Retina (tissue), 1 donor: ENCODE measurements at regions not wholly inside any gene's neighbourhood (a gene's known extent, or its start where the extent isn't known, plus 50 kb on each side); places are given as distances from the start of the nearest gene placed in this dataset.

Experiments
- DNase-seq: peaks from one replicate; pipeline ENCODE4 v3.0.0-alpha.2; 2016

DNA sequence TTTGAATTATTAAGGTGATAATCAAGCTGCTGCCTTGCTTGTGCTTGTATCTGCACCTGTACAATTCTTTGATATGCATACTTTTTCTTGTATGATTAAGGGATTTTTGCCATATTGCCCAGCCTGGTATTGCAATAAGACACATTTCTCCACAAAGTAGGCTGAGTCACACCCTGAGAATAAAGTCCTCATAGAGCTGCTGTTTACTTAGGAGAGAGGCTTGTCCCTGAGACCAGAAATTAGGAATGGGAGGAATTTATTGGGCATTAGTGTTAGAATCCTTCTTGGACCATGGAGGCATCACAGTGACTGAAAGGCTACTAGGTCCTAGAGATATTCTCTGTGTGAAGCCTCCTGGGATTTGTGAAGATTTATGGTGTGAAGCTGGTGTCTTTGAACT, 506.8 kb upstream of the FBXO33 start:
- DNase-seq = no peak

DNA sequence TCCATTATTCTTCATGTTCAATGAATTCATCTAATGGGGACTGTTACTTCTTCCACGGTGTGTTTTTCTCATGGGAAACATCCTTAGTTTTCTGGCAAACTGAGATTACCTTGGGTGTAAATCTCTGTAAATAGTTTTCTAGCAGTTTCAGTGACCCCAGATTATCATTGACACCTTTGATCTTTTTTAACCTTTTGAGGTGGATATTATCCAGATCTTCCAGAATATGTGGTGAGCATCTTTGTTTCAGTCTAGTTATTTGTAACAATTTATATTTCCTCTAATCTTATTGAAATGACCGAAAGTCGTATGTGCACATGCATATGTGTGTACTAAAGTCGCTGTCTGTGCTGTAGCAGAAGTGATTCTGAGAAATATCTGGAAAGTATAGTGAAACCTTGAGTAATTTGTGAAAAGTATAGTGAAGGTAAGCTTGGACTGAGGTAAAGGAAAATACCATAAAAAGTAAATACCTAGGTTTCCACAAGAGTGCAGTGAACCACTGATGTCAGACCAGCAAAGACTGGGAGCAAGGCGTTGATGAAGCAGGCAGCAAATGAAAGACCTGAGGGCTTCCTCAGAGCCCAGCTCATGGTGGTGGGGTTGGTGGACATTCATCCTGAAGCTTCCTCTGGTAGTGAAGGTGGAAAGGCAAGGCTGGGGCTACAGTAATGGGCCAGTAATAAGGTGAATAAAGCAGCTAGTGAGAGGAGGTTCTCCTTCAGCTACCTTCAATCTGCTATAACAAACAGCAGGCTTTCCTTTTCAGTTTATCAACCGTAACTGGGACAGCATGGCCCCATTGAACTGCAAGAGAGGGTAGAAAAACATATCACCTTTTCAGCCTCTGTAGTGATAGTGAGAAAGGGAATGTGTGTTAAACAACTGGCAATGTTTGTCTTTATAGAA, 480.2 kb upstream of the FBXO33 start:
- DNase-seq = no peak

DNA sequence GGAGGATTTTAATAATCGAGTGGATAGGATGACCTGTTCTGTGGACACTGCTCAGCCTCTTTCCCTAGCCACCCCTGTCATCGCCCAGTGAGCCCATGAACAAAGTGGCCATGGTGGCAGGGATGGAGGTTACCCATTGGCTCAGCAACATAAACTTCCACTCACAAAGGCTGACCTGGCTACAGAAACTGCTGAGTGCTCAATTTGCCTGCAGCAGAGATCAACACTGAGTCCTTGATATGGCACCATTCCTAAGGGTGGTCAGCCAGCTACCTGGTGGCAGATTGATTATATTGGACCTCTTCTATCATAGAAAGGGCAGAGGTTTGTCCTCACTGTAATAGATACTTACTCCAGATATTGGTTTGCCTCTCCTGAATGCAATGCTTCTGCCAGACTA, 465.4 kb upstream of the FBXO33 start:
- no peak for DNase-seq

DNA sequence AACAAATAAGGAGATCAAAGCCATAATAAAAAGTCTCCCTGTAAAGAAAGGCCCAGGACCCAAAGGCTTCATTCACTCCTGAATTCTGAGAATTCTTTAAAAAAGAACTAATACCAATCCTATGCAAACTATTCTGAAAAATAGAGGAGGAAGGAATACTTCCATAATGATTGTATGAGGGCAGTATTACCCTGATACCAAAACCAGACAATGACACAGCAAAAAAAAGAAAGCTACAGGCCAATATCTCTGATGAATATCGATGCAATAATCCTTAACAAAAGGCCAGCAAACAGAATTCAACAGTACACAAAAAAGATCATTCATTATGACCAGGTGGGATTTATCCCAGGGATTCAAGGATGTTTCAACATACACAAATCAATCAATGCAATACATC, 457.8 kb upstream of the FBXO33 start:
- DNase-seq = no peak

DNA sequence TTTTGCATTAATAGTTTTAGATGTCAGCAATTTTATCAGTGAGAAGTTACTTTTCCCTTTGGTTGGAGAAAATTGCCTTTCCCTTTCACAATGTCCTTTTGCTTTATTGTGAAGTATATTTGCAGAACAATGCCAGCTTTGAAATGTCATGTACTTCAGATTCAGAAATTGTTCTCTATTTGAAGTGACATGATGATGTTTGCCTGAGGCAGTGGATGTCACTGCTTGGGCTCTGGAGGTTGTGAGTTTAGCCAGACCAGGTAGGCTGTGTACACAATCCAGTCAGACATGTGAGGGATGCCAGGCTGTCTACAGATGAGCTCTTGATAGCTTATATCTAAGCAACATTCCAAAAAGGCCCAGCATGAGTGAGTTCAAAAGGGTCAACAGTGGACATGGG, 451.9 kb upstream of the FBXO33 start:
- no peak for DNase-seq

DNA sequence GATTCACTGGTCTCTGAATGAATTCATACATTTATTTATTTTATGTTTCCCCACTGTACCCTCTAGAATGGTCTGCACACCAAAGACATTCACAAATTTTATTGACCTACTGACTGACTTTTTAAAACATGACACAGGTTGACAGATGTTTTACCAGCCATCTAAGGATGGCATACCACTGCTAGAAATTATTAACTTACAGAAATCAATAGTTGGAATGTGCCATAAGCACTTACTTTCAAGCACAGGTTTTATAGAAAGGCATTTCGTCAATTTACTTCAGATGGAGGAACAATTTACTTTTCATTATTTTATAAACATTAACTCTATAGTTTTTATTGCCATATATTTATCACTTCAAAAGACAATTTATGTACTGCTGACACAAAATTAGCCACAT, 448.7 kb upstream of the FBXO33 start:
- DNase-seq = no peak

DNA sequence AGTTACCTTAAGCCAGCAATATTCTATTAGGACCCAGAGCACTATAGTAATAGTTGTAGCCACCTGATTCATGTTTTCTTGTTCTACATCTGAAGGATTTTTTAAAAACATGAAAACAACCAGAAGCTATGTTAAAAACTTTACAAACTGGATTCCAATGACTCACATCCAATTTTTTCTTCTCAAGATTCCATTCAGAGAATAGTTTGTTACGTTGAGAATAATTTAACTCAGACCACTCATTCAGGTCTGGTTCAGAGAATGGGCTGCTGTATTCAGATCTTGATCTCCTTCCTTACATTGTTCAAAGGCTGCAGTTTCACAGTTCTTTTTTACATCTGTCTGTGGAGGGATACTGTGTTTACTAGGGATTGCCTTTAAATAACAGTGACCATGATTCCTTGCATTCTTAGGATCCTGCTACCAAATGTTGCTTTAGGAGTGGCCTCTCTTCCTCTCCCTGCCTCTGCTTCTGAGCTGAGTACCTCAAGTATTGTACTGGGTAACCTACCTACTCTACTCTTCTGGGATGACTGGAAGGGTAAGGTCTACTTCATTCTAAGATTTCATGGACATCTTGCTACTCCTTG, 448.0 kb upstream of the FBXO33 start:
- no peak for DNase-seq

DNA sequence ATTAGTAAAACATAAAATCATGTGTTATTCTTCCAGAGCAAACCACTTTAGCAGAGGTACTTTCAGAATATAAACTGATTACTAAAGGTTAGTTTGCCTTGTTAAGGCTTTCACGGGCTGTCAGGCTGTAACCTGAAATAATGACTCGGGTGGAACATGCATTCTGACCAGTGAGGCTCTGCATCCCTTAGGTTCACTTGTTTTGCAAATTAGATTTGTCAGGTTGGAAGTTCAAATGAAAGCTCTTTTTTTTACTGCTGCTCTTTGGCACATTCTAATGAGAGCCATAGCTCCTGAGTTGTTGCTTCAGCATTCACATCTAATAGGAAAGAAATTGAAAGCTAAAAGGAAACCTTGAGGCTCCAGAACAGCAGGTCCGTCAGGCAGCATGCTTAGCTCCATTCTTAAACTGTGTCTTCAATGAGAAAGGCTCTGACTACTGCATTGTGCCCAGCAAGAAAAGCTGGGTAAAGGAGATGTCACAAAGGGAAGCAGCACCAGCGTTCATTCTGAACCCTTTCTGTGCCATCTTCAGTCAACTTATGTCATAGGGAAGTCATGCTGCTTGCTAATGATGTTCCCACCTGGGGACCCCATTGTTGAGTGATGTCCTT, 445.5 kb upstream of the FBXO33 start:
- DNase-seq = no peak

DNA sequence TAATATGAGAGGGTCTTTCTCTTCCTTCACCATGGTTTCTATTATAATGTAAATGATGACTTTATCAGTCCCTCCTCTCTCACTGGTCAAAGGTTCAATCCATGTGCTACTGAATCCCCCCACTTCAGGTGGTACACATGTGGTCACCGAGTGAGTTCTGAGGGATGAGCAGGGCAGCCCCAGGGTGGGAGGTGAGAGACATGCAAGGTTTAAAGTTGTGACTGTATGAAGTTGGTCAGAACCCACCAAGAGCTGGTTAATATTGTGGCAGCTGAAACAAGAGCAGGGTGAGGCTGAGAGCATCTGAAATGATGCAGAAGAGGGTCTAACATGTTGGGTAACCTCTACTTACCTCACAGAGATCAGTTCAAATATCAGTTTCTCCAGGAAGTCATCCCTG, 444.7 kb upstream of the FBXO33 start:
- no peak for DNase-seq

DNA sequence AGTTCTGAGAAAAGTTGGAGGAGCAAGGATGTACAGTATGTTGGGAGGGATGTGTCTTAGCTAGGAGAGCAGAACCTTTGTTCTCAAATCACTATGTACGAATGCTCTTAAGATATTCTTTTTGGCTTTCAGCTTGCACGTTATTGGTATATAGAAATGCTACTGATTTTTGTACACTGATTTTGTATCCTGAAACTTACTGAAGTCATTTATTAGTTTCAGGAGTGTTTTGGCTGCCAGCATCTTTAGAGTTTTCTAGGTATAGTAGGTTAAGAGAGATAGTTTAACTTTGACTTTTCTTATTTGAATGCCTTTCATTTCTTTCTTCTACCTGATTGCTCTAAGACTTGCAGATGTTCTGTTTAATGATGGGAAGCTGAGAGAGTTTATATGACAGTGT, 442.8 kb upstream of the FBXO33 start:
- DNase-seq = no peak

DNA sequence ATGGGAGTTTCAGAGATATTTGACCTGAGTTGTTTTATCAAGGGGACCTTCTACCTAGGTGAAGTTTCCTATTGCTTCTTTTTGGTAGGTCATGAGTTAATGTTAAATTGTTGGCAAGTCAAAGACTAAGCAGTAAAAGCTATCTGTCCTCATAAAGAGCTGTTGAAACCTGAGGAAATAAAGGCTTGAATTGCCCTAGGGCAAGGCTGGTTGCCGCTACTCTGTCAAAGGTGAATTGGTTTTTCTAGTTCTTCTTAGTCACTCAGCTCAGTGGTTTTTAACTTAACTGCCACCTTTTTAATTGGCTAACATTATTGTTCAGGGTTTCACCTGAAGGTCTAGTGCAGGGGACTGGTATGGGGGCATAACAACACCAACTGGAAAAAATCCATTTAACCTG, 441.6 kb upstream of the FBXO33 start:
- no peak for DNase-seq

DNA sequence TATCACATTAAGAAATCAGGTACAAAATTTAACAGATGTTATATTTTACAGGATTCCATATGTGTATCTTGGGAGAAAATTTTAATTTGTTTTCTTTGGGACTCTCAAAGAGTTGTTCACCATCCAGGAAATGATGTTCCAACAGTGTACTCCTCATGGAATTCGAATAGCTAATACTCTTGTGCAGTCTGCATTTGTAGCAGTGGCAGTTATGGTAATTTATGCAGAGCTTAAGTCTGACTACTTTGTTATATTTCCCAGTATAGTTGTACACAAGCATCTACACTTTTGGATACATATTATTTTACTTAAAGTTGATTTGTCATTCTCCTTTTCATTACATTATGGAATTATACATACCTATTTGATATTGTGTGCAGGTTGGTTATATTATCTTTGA, 436.7 kb upstream of the FBXO33 start:
- no peak for DNase-seq

DNA sequence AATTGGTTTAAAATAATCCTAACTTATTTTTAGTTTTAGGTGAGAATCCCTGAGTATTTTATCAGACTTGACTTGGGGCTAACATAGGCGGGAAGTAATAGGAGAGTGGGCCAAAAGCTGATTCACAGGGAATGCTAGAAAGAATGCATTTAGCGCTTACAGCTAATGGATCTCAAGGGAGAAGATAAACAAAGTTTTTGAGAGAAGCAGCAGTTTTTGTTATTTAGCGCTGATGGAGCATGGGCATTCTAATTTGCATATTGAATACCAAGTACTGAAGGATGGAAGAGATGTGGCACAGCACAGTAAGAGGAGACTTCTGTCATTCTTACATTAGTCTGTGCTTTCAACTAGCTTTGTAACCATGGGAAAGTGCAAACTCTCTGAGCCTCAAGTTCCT, 436.0 kb upstream of the FBXO33 start:
- no peak for DNase-seq

DNA sequence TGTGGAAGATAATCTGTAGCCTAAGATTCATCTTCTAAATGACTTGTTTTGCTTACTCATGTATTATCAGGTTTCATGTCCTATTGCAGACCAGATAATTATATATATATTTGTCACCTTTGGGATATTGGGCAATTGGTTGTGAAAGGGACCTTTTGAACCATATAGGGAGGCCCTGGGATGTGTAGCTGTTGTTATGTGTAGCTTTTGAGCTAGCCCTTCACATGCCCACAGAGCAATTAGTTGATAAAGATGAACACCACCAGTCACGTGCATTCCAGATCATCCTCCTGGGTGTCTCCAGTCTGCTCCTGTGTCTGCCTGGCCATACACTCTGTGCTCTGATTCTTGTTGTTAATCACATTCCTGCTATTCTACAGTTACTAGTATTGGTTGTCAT, 431.2 kb upstream of the FBXO33 start:
- no peak for DNase-seq

DNA sequence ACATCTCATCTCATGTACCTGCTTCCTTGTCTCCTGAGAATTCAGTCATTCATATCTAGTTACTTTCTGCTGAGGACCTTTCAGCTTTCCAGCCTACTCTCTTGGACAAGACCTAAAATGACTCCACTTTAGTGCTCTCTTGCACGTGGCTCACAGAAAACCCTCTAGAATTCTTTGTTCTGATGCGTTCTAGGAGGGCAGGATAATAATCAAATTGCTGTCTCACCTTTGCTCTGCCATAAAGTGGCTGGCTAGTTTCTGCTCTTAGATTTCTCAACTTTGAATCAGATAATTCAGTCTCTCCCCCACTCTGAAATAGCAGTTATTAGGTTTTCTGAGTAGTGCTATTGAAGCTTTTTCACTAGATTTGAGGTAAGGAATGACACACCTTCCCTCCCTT, 429.5 kb upstream of the FBXO33 start:
- no peak for DNase-seq

DNA sequence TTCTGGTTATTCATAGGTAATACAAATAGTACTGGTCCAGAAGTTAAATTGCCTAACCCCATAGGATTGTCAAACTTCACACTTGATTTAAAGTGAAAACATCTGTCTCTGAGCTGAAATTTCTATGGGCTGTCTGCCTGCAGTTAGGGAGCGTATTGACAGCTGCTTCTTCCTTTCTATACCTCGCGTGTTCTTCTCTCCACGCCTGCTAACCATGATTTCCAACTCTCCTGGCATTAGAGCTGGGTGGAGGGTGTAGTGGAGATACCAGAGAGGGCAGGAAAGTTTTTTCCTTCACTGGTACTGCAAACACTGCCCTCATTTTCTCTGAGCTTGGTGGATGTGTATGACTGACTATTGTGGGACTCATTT, 429.0 kb upstream of the FBXO33 start:
- DNase-seq = no peak

DNA sequence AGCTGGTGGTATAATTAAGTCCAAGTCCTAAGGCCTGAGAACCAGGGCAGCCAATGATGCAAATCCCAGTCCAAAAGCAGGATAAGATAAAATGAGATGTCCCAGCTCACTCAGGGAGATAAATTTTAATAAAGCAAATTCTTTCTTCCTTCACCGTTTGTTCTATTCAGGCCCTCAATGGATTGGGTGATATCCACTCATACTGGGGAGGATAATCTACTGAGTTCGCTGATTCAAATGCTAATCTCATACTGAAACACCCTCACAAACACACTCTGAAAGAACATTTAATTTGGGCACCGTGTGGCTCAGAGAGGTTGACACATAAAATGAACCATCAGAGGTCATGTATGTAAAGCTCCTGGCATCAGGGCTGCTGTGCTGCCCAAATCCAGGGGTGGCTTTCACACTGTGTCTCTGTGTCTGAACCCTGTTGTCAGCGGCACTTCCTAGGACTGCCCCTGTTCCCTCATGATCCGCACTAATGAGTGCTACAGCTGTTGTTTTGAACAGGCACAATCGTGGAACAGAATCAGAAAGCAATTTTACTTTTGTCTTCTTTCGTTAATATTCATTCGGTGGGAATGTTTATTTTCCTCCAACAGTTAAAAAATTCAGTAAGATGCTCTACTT, 428.5 kb upstream of the FBXO33 start:
- DNase-seq = no peak

DNA sequence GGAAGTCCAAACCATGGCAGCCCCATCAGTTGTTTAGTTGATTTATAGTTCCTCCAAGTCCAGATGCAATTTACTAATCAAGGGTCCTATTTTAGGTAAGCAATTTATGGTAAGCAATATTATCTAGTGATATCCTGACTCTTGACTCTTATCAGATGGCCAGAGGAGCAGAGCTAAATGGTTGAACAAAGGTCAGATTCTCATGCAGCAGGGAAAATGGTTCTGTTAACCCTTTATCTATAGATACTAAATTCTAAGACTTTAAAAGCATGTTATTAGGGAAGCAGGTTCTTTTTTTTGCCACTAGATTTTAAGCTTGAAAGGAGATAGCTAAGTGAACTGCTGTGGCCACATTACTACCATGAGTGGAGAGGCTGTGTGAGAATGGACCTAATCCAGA, 427.1 kb upstream of the FBXO33 start:
- DNase-seq = no peak

DNA sequence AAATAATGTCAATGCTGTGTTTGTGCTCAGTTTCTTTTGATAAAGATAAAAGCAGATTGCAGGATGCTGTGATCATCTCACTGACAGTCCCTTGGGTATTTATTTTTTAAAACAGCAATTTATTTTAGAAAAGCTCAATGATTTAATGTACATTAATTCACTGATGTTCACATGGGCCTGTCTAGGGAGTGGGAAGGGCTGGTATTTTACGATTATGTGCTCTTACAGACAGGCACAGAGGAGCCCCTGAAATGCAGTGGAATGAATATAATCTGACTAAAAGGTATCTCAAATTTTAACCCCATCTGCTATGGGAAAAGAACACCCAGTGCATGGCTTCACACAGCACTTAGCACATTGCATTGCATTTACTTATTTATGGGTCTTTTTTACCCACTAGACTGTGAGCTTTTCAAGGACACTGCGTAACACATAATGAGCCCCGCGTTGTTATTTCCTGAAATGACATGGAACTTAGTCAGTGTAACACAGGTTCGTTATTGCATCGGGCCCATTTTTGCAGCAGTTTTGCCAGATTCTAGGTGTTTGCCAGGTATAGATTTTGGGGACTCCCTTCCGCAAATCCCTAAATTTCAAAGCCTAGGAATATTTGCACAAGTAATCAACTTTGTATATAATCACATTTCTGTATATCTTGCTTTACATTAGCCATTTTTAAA, 425.3 kb upstream of the FBXO33 start:
- DNase-seq = peak; percentile 50

DNA sequence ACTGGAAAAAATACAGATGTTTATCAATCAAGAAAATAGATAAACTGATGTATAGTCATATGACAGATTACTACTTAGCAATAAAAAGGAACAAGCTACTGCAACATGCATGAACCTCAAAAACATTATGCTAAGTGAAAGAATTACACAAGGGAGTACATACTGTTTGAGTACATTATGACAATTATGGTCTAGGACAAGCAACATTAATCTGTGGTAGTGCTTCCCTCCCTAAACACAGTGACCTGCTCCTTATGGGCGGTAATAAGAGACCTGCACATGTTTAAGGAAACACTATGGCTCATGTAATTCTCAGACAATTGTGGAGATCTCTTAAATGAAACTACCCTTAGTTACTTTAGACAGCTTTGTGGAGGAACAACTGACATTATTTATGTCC, 421.2 kb upstream of the FBXO33 start:
- DNase-seq = no peak

DNA sequence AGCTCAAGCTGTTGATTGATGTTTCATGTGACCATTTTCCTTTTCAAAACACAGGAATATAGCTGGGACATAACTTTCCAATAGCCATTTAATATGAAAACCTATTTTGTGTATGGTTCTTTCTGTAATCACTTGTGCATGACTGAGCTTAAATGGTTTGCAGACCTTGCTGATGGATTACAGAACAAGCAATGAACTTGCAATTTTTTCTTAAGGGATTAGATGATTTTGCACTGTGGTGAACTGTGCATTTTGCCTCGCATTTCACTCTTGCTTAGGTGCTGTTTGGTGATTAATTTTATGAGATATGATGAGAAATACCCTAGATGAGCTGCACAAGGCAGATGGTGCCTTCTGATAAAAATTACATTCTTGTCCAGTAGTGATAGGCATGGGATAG, 419.0 kb upstream of the FBXO33 start:
- no peak for DNase-seq

DNA sequence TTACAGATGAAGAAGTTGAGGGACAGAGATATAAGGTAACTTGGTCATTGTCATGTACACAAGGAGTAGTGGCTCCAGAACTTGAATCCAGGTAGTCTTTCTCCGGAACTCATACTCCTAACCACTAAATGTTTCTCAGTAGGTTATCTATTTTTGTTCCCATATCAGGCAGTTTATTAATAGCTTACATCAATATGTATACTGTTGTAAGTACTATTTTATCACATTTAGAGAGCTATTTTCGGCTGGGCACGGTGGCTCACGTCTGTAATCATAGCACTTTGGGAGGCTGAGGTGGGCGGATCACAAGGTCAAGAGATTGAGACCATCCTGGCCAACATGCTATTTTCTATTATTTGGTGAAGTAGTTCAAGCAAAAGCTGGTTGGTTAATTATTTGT, 415.6 kb upstream of the FBXO33 start:
- DNase-seq = no peak

DNA sequence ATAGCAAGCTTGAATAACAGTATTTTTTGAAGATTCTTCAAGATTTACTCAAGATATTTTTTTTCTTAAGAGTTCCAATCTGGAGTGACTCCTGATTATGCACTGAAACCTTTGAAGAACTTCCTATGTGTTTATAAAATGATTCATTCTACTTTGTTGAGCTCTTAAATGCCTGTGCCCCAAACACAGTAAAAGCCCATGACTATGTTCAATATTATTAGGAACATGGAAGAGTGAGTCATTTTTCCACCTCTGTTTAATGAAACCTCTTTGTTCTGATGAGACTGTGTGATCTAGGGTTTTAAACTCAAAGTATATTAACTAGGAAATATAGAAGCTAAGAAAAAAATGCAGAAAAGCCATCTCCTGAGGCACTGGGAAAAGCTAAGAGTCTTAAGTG, 415.0 kb upstream of the FBXO33 start:
- no peak for DNase-seq
